ENCODE measurements at regions not wholly inside any gene's neighbourhood (a gene's known extent, or its start where the extent isn't known, plus 50 kb on each side); places are given as distances from the start of the nearest gene placed in this dataset.

DNA sequence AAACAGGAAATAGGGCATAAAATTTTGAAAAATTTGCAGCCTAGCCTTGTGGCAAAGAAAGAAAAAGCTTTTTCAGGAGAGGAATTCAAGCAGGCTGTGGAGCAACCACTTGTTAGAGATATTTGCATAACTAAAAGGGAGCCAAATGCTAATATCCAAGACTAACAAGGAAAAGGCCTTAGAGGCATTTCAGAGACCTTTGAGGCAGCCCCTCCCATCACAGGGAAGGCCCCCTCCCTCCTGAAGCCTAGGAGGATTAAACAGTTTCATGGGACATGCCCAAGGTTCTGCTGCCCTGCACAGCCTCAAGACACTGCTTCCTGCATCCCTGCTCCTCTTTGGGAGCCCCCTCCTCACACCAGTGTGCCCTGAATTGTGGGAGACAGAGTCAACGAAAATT, 275.4 kb upstream of the SFRP2 start:
- 38 to 64% (median 54%) methylated on average over 1 of the region's 1 CpG for WGBS, 4 donors

DNA sequence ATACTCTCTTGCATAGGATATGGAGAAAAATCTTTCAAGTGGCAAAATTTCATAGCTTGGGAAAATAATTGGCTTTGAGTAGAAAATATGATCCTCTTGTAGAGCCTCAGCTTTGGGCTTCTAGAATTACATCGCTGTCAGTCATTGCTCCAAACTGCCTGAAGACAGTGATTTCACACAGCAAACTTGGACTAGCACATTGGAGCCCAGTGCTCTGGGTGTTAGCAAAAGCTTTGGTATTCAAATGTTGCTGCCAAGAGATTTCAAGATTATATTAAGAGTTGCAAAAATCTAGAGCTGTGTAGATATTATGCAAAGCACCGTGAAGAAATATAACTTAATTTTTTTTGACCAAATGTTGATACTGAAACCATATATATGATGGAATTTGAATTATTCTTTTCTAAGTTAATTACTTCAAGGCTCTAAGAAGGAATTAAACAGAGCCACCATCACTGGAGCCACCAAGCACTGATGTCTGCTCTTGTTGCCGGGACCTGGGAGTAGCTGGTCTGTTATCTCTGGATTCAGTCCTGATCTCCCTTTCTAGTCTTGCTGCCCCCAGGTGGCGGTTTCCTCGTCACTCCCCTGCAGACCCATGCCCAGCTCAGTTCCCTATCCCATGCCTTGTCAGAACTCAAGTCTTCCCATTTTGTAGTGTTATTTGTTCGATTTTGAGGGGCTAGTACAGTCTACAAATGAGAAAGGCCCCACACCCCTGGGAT, 260.7 kb upstream of the SFRP2 start:
- H3K9me3 ChIP-seq (replicated peaks in 1 of 3): no peaks in the 10 kb centered on the region
- no peaks in the 10 kb centered on the region for H3K36me3 ChIP-seq (replicated peaks in 1 of 2)
- no peak for DNase-seq
- 59 to 70% (median 66%) methylated on average over 6 of the region's 6 CpGs for WGBS, 4 donors
- H3K27me3 ChIP-seq: no peaks in the 10 kb centered on the region
- intact Hi-C loops (cut with DNase I): no loop called here
- H3K27ac ChIP-seq: no peak overlapping the region
- H3K4me3 ChIP-seq: no peak overlapping the region
- no peaks in the 10 kb centered on the region for H3K4me1 ChIP-seq (replicated peaks in 1 of 2)
- TF ChIP-seq POLR2A (IDR thresholded peaks at IDR 0.05): no peak
- TF ChIP-seq, protein P1, sequence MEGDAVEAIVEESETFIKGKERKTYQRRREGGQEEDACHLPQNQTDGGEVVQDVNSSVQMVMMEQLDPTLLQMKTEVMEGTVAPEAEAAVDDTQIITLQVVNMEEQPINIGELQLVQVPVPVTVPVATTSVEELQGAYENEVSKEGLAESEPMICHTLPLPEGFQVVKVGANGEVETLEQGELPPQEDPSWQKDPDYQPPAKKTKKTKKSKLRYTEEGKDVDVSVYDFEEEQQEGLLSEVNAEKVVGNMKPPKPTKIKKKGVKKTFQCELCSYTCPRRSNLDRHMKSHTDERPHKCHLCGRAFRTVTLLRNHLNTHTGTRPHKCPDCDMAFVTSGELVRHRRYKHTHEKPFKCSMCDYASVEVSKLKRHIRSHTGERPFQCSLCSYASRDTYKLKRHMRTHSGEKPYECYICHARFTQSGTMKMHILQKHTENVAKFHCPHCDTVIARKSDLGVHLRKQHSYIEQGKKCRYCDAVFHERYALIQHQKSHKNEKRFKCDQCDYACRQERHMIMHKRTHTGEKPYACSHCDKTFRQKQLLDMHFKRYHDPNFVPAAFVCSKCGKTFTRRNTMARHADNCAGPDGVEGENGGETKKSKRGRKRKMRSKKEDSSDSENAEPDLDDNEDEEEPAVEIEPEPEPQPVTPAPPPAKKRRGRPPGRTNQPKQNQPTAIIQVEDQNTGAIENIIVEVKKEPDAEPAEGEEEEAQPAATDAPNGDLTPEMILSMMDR (IDR thresholded peaks at IDR 0.05): no peak

More for the DNA sequence above, 275.4 kb upstream of the SFRP2 start:
- H3K4me1 ChIP-seq (replicated peaks in 1 of 2): no peaks in the 10 kb centered on the region
- DNase-seq: no peak
- no peaks in the 10 kb centered on the region for H3K36me3 ChIP-seq (replicated peaks in 1 of 2)
- intact Hi-C loops (cut with DNase I): no loop called here
- no peak overlapping the region for H3K27ac ChIP-seq
- TF ChIP-seq, protein P1 (IDR thresholded peaks at IDR 0.05): no peak
- no peak for TF ChIP-seq POLR2A (IDR thresholded peaks at IDR 0.05)
- H3K9me3 ChIP-seq (replicated peaks in 1 of 3): peaks cover 0 to 12% (median 0%) of the 10 kb centered on the region in 3 donors
- H3K27me3 ChIP-seq: no peaks in the 10 kb centered on the region
- H3K4me3 ChIP-seq: no peak overlapping the region

DNA sequence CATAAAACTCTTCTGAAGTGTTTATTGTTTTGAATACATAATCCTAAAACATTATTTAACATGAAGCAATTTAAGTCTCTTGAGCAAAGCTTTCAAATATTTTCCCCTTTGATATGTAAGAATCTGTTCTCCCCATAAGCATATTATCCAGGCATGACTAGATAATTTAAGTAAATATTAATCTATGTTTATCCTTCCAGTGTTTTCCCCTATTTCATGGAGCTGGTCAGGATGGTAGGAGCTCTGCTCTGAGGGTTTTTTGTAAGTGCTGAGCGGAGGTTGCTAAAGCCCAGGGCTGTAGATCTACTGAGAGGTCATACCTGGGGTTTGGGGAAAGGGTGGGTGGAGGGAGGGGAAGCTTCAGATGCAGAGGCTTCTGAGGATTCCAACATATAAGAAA, 258.9 kb upstream of the SFRP2 start:
- TF ChIP-seq, protein P1 (IDR thresholded peaks at IDR 0.05): no peak
- TF ChIP-seq POLR2A (IDR thresholded peaks at IDR 0.05): no peak
- Histone ChIP-seq H3K27ac (no peak overlapping the region), H3K4me3 (no peak overlapping the region), H3K36me3 (replicated peaks in 1 of 2) (no peaks in the 10 kb centered on the region), H3K9me3 (replicated peaks in 1 of 3) (no peaks in the 10 kb centered on the region), H3K4me1 (replicated peaks in 1 of 2) (no peaks in the 10 kb centered on the region), H3K27me3 (no peaks in the 10 kb centered on the region)
- WGBS, 4 donors: 67 to 91% (median 70%) methylated on average over 1 of the region's 1 CpG
- DNase-seq: no peak
- intact Hi-C loops (cut with DNase I): no loop called here

DNA sequence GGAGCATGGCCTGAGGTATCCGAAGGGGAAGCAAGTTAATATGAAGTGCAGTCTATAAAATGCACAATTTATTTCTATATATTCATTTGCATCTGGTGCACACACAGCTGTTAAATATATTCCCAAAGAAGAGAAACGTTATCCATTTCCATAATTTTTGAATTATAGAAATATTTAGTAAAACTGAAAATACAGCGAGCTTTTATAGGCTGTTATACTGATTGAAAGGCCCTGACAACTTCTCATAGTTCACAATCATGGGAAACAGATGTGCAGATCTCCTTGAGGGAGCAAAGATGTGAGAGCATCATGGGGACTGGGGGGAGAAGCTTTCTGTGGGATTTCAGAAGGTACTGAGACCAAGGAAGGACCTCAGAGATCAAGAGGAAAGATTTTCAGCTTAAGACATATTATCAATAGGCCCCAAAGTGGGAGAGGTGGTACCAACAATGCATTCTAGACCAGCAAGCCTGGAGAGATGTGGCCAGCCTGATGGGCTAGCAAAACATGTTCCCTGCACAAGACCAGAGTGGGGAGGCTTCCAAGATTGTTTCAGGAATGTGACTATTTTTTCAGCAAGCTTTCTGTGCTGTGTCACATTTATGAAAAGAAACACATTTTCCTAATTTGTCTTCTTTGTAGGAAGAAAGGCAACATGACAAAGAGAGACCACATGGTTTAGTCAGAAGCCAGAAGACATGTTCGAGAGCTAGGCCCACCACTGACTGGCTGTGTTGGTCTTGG, 256.0 kb upstream of the SFRP2 start:
- no peaks in the 10 kb centered on the region for H3K27me3 ChIP-seq
- H3K27ac ChIP-seq: no peak overlapping the region
- no peaks in the 10 kb centered on the region for H3K4me1 ChIP-seq (replicated peaks in 1 of 2)
- TF ChIP-seq, protein P1 (IDR thresholded peaks at IDR 0.05): no peak
- TF ChIP-seq POLR2A (IDR thresholded peaks at IDR 0.05): no peak
- DNase-seq: no peak
- intact Hi-C loops (cut with DNase I): no loop called here
- no peaks in the 10 kb centered on the region for H3K36me3 ChIP-seq (replicated peaks in 1 of 2)
- H3K4me3 ChIP-seq: no peak overlapping the region
- no peaks in the 10 kb centered on the region for H3K9me3 ChIP-seq (replicated peaks in 1 of 3)
- 58 to 68% (median 64%) methylated on average over 4 of the region's 4 CpGs for WGBS, 4 donors
